ENCODE measurements at regions not wholly inside any gene's neighbourhood (a gene's known extent, or its start where the extent isn't known, plus 50 kb on each side); places are given as distances from the start of the nearest gene placed in this dataset.

DNA sequence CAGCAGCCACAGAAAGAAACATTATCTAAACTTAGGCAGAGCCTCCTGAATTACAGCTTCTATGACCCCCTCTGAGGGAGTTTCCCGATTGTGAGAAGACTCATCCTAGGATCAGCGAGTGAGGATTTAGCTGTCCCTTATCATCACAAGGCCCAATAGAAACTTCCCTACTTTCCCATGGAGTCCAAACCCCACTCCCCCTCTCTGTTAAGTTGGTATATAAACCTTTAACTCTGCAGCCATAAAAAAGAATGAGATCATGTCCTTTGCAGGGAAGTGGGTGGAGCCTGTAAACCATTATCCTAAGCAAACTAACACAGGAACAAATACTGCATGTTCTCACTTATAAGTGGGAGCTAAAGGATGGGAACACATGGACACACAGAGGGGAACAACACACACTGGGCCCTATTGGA lies 78.8 kb downstream of the MYL12B start:
- TF ChIP-seq, protein P1, sequence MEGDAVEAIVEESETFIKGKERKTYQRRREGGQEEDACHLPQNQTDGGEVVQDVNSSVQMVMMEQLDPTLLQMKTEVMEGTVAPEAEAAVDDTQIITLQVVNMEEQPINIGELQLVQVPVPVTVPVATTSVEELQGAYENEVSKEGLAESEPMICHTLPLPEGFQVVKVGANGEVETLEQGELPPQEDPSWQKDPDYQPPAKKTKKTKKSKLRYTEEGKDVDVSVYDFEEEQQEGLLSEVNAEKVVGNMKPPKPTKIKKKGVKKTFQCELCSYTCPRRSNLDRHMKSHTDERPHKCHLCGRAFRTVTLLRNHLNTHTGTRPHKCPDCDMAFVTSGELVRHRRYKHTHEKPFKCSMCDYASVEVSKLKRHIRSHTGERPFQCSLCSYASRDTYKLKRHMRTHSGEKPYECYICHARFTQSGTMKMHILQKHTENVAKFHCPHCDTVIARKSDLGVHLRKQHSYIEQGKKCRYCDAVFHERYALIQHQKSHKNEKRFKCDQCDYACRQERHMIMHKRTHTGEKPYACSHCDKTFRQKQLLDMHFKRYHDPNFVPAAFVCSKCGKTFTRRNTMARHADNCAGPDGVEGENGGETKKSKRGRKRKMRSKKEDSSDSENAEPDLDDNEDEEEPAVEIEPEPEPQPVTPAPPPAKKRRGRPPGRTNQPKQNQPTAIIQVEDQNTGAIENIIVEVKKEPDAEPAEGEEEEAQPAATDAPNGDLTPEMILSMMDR (conservative IDR thresholded peaks at IDR 0.05), result no peak
- TF ChIP-seq EZH2 (IDR thresholded peaks at IDR 0.05; ENCODE audit: low read depth), result no peak

Data from PC-9 (cell line).